ENCODE measurements at regions not wholly inside any gene's neighbourhood (a gene's known extent, or its start where the extent isn't known, plus 50 kb on each side); places are given as distances from the start of the nearest gene placed in this dataset.

- no peaks in the 10 kb centered on the region for H3K27me3 ChIP-seq
- TF ChIP-seq POLR2A (IDR thresholded peaks at IDR 0.05) (no peak), CTCF (IDR thresholded peaks at IDR 0.05) (no peak)
- 69 to 79% (median 76%) methylated on average over 1 of the region's 1 CpG for WGBS, 4 donors
- no peaks in the 10 kb centered on the region for H3K9me3 ChIP-seq (replicated peaks in 1 of 3)
- no peak overlapping the region for H3K27ac ChIP-seq
- H3K36me3 ChIP-seq (replicated peaks in 1 of 2): no peaks in the 10 kb centered on the region
- no peaks in the 10 kb centered on the region for H3K4me1 ChIP-seq (replicated peaks in 1 of 2)
- intact Hi-C loops (cut with DNase I): no loop called here
- H3K4me3 ChIP-seq: no peak overlapping the region
- DNase-seq: no peak
Observed at GRCh38 chr4:30919458-30919857, 199.3 kb downstream of the PCDH7 start.

GRCh38 chr4:30920043-30920442 lies 199.9 kb downstream of the PCDH7 start:
- TF ChIP-seq POLR2A (IDR thresholded peaks at IDR 0.05): no peak
- TF ChIP-seq CTCF (IDR thresholded peaks at IDR 0.05): no peak
- no peaks in the 10 kb centered on the region for H3K36me3 ChIP-seq (replicated peaks in 1 of 2)
- no peak for DNase-seq
- no peak overlapping the region for H3K4me3 ChIP-seq
- no peaks in the 10 kb centered on the region for H3K4me1 ChIP-seq (replicated peaks in 1 of 2)
- WGBS, 4 donors: 86 to 89% (median 88%) methylated on average over 11 of the region's 11 CpGs
- H3K9me3 ChIP-seq (replicated peaks in 1 of 3): no peaks in the 10 kb centered on the region
- H3K27me3 ChIP-seq: no peaks in the 10 kb centered on the region
- intact Hi-C loops (cut with DNase I): no loop called here
- H3K27ac ChIP-seq: no peak overlapping the region

- intact Hi-C loops (cut with DNase I): no loop called here
- 48 to 62% (median 57%) methylated on average over 4 of the region's 4 CpGs for WGBS, 4 donors
- DNase-seq: no peak
Observed at GRCh38 chr4:30922625-30923024, 202.5 kb downstream of the PCDH7 start.

GRCh38 chr4:30924495-30924894 lies 204.3 kb downstream of the PCDH7 start:
- no peaks in the 10 kb centered on the region for H3K27me3 ChIP-seq
- H3K36me3 ChIP-seq (replicated peaks in 1 of 2): no peaks in the 10 kb centered on the region
- no peaks in the 10 kb centered on the region for H3K9me3 ChIP-seq (replicated peaks in 1 of 3)
- intact Hi-C loops (cut with DNase I): no loop called here
- no peak overlapping the region for H3K4me3 ChIP-seq
- TF ChIP-seq POLR2A (IDR thresholded peaks at IDR 0.05): no peak
- TF ChIP-seq CTCF (IDR thresholded peaks at IDR 0.05): no peak
- no peak for DNase-seq
- no peak overlapping the region for H3K27ac ChIP-seq
- peaks cover 0 to 5% of the 10 kb centered on the region in 2 donors for H3K4me1 ChIP-seq (replicated peaks in 1 of 2)

More at GRCh38 chr4:30922625-30923024, 202.5 kb downstream of the PCDH7 start:
- no peaks in the 10 kb centered on the region for H3K9me3 ChIP-seq (replicated peaks in 1 of 3)
- H3K27me3 ChIP-seq: no peaks in the 10 kb centered on the region
- no peak overlapping the region for H3K4me3 ChIP-seq
- no peaks in the 10 kb centered on the region for H3K4me1 ChIP-seq (replicated peaks in 1 of 2)
- H3K27ac ChIP-seq: no peak overlapping the region
- TF ChIP-seq CTCF (IDR thresholded peaks at IDR 0.05) (no peak), POLR2A (IDR thresholded peaks at IDR 0.05) (no peak)
- no peaks in the 10 kb centered on the region for H3K36me3 ChIP-seq (replicated peaks in 1 of 2)

Measured in adrenal gland (tissue), 9 donors.